Colonic mucosa (tissue), 4 donors: ENCODE measurements at regions not wholly inside any gene's neighbourhood (a gene's known extent, or its start where the extent isn't known, plus 50 kb on each side); places are given as distances from the start of the nearest gene placed in this dataset.

Source experiments
- DNase-seq: peaks from one replicate; pipeline ENCODE4 v3.0.0-alpha.2; 2020
- H3K27ac ChIP-seq: fragments of 200-600 bp; one replicate; pipeline ENCODE4 v1.8.0; 2021
- H3K27me3 ChIP-seq: fragments of 200-600 bp; one replicate; pipeline ENCODE4 v1.8.0; 2021
- H3K36me3 ChIP-seq: fragments of 200-600 bp; one replicate; pipeline ENCODE4 v1.8.0; 2021
- H3K4me1 ChIP-seq: fragments of 200-600 bp; one replicate; pipeline ENCODE4 v1.8.0; 2021; ENCODE audit warnings: mild to moderate bottlenecking
- H3K4me3 ChIP-seq: fragments of 200-600 bp; one replicate; pipeline ENCODE4 v1.8.0; 2021
- H3K9ac ChIP-seq, 2 donors: one replicate each; pipeline ENCODE4 v1.7.0; 2013; ENCODE audit warnings: control low read depth in 2 of 2, low read depth in 2 of 2, low read length in 2 of 2
- H3K9me3 ChIP-seq: fragments of 200-600 bp; one replicate; pipeline ENCODE4 v1.8.0; 2021
- CTCF ChIP-seq: fragments of 200-600 bp; IDR thresholded peaks from one replicate; pipeline ENCODE4 v1.8.0; 2022; ENCODE audit warnings: antibody characterized with exemption, mild to moderate bottlenecking
- intact Hi-C: fragments of 100-400 bp; cut with DNase I; formaldehyde crosslinking; loops from one replicate; pipeline ENCODE4 v1.14.1; 2022
- donor health status: healthy.
- donor health status: DM: no; HTN: no; CAD: no.
- donor health status: DM: no; HTN: no; CAD: no.

DNA sequence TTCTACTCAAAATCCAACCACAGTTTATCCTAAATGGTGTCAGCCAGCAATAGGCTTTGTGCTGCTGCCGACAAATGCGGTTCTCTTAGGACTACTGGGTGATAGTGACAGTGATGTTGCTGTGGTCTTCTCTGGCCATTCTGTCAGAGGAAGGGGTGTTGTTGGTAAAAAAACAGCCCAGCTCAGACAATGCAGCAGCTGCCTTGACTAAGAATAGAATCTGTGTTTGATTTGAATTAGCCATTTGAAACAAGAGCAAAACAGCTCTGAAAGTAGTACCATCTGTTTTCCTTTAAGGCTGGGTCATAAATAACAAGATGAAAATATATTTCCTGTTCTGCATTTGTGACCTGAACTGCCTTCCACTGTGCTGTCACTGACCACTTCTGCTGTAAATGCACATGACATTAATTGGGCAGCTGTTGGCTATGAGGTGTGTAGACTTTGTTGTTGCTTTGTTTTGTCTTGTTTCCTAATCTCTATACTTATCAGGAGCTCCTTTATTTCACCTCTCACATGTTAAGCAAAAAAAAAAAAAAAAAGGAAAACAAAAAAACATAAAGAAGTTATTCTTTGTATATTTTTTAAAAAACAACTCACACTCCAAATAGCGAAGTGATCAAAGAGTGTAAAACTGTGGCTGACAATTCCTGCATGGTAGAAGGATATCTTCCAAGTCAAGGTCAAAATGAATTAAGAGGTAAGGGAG, 497.8 kb upstream of the ARID1B start:
- Histone ChIP-seq H3K4me1 (no peaks in the 10 kb centered on the region), H3K9ac (no peak overlapping the region), H3K27ac (no peak overlapping the region), H3K9me3 (no peaks in the 10 kb centered on the region), H3K36me3 (no peaks in the 10 kb centered on the region), H3K27me3 (no peaks in the 10 kb centered on the region), H3K4me3 (no peak overlapping the region)
- DNase-seq = no peak
- intact Hi-C loops = no loop called here
- TF ChIP-seq CTCF = no peak

DNA sequence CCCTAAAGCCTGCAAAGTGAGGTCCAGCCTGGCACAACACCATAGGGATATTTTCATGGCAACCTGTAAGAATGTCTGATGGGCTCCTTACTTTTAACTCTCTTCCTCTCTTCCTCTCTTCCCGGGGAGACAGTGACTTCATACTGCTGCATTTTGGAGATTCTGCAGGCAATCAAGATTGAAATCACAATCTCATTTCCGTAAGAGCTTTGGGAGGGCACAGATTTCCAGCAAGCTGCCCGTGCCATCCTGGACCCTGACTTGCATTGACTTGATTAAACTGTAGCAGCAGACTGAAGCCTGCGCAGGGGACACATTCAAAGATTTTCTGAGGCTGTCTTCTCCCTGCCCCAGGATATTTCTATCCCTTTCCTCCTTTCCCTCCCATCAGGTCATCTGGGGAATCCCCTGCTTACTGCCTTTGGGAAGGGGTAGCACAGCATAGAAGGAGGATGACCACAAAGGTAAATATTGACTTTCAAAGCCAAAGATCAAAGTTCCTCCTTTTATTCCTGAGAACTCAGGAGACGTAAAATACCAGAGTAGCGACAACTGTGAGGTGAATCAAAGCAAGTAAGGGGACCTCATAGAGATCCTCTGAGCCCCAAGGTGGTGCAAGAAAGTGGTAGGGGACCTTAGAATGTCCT, 504.0 kb upstream of the ARID1B start:
- H3K4me1 ChIP-seq = no peaks in the 10 kb centered on the region
- TF ChIP-seq CTCF = no peak
- intact Hi-C loops = no loop called here
- no peak for DNase-seq
- no peaks in the 10 kb centered on the region for H3K36me3 ChIP-seq
- H3K27ac ChIP-seq = no peak overlapping the region
- H3K4me3 ChIP-seq = no peak overlapping the region
- H3K27me3 ChIP-seq = no peaks in the 10 kb centered on the region
- no peak overlapping the region for H3K9ac ChIP-seq
- no peaks in the 10 kb centered on the region for H3K9me3 ChIP-seq

DNA sequence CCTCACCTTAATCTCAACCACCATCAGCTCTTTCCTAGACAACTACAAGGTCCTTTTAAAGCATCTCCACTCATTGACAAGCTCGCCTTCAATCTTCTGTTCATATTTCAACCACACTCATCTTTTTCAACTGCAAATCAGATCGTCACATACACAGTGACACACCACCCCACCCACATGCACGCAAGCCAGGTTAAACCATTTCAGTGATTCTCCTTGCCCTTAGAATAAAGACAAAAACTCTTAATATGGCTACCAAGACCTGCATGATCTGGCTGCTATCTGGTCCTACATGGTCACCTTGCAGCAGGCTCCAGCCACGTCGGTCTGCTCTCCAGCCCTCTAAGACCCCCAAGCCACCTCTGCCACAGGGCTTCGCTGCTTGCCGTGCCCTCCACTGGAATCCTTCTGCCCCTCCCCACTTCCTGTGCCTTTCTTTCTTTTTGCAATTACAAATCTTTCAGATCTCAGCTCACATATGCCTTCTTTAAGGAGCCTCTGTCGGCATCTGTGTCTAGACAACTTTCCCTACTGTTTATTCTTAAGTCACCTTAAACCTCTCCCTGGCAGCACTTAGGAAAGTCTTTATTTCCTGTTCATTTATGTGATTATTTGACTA, 507.3 kb upstream of the ARID1B start:
- intact Hi-C loops = no loop called here

GRCh38 chr6:156268849-156269248, 508.3 kb upstream of the ARID1B start:
- intact Hi-C loops = no loop called here
- DNase-seq = no peak
- Histone ChIP-seq H3K9ac (no peak overlapping the region), H3K9me3 (no peaks in the 10 kb centered on the region), H3K4me1 (no peaks in the 10 kb centered on the region), H3K27ac (no peak overlapping the region), H3K27me3 (no peaks in the 10 kb centered on the region), H3K36me3 (no peaks in the 10 kb centered on the region), H3K4me3 (no peak overlapping the region)
- no peak for TF ChIP-seq CTCF

More for the DNA sequence above, 507.3 kb upstream of the ARID1B start:
- H3K4me3 ChIP-seq = no peak overlapping the region
- no peak for TF ChIP-seq CTCF
- no peak for DNase-seq
- H3K4me1 ChIP-seq = no peaks in the 10 kb centered on the region
- H3K9ac ChIP-seq = no peak overlapping the region
- no peaks in the 10 kb centered on the region for H3K27me3 ChIP-seq
- H3K27ac ChIP-seq = no peak overlapping the region
- no peaks in the 10 kb centered on the region for H3K36me3 ChIP-seq
- H3K9me3 ChIP-seq = no peaks in the 10 kb centered on the region

- H3K4me1 ChIP-seq = no peaks in the 10 kb centered on the region
- H3K27me3 ChIP-seq = no peaks in the 10 kb centered on the region
- intact Hi-C loops = no loop called here
- no peaks in the 10 kb centered on the region for H3K9me3 ChIP-seq
- H3K4me3 ChIP-seq = no peak overlapping the region
- no peak for DNase-seq
- no peak overlapping the region for H3K27ac ChIP-seq
- no peak overlapping the region for H3K9ac ChIP-seq
- no peaks in the 10 kb centered on the region for H3K36me3 ChIP-seq
- no peak for TF ChIP-seq CTCF
Measured at GRCh38 chr6:156262014-156262413, 515.2 kb upstream of the ARID1B start.
